ENCODE measurements at regions not wholly inside any gene's neighbourhood (a gene's known extent, or its start where the extent isn't known, plus 50 kb on each side); places are given as distances from the start of the nearest gene placed in this dataset.

DNA sequence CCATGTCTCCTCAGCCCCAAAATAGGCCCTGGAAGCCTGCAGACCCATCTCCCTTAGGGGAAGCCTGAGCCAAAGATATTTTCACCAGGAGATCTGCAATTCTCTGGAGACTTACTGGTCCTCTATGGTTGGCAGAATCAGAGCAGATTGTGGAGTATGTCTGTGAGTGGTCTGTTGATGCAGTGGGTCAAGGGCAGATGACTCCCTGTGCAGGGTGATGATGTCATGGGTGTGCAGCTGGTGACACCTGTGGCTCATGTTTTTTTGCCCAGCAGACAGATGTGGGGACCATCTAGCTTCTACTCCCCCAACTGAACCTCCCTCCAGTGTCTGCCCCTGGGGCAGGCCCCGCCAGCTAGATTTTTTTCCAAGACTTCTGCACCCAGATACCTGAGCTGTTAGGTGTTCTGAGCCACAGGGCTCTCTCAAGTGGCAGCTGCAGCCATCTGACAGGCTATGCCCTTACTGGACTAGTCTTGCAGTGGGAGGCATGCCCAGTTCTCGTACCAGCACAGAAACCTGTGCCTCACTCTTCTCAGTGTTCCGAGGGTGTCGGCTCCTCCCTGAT lies 558.7 kb upstream of the LRRTM1 start:
- no peak for DNase-seq

DNA sequence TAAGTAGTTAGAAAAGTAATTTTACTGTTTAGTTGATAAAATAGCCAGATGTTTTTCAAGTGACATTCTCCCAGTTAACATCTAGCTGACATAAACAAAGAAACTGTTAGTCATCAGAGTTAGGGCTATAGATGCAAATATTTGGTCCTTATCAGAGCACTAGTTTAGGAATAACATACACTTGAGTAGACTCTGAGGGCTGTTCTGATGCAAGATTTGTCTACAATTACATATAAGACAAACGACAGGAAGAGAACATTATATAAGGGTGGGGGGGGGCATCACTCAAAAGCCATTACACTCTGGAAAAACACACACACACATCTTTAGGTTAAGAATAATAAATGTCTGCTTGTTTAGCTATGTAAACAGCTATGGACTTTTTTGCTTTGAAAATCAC lies 554.4 kb upstream of the LRRTM1 start:
- DNase-seq, result no peak

DNA sequence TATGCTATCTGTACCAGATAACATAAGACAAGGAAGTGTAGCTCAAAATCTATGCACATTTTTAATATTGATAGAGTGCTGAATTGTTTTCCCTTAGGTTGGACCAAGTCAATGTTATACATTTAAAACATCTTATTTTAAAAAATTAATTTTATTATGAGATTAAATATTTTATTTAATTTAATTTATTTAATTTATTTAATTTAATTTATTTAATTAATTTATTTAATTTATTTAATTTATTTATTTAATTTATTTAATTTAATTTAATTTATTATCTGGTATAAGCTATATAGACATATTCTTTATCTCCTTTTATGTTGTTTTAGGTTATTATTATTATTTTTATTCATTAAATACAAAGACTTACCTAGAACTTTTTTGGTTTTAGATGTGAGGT lies 551.7 kb upstream of the LRRTM1 start:
- no peak for DNase-seq

DNA sequence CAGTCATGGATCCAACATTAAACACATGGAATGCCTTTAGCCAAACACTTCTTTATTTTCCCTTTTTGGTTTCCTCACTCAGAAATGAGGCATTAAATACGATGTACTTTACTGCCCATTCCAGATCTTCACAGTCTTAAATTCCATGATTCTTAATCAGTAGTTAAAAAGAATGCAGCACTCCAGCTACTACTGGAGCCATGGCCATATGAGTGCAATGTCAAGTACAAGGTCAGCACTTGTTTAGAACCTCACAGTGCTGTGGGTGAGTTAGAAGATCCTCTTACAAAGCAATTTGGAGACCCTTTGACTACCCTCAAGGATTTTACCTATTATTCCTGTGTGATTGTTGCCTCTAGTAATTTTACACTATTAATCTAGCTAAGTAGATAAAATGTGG lies 550.3 kb upstream of the LRRTM1 start:
- no peak for DNase-seq

DNA sequence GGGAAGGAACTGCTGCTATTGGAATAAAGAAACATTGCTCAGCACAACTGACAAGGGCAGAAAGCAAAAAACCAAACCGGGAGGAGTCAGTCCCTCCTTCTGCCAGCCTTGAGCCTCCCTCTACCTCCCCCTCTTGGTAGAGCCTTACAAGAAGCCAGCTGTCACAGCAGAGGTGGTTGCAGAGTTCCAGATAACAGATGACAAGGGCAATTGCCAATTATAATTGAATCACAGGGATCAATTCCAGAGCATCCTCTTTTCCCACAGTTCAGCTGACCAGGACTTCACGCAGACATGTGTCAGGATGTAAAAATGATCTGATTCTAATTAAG lies 548.2 kb upstream of the LRRTM1 start:
- DNase-seq, result no peak

DNA sequence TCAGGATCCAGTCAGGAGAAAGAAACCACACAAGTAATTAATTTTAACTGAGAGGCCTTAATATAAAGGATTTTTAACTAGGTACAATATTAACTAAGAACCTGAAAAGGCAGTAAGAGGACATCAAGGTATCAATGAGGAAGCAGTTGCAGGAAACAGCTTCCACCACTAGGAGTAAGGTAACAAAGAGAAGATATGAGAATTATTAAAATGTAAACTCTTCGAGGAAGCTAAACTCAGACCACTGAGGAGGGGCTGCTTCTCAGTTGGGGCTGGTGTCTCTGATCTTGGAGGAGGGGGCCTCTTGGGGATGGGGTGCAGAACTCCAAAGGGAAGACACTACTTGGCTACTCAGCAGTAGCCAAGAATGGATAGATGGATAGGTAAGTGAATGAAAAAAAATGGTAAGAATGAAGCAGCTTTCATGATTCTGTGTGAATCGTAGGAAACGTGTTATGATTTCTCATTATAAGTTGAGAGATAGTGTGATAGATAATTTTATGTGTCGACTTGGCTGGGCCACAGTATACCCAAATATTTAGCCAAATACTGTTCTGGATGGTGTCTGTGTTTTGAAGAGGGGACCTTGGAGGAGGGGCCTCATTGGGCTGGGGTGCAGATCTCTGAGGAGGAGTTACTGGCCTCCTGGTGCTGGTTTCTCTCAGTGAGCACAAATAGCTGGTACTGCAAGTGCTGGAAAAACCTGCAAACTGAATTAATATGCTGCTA lies 547.7 kb upstream of the LRRTM1 start:
- no peak for DNase-seq

DNA sequence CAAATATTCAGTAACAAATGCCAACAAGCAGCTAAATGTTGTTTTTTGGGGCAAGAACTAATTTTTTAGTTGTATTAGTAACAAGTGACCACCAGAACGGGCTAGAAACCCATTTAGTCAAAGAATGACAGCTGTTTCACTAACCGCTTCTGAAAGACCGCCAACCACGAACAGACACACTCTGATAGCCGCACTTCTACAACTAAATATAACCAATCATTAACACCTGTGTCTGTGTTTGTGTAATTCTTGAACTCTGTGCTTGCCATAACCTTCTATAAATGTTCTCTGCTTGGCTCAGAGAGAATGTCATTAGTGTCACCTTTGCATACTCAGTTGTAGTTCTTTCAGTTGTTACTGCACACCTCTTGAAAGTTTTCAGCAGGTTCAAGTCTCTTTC lies 526.3 kb upstream of the LRRTM1 start:
- no peak for DNase-seq

DNA sequence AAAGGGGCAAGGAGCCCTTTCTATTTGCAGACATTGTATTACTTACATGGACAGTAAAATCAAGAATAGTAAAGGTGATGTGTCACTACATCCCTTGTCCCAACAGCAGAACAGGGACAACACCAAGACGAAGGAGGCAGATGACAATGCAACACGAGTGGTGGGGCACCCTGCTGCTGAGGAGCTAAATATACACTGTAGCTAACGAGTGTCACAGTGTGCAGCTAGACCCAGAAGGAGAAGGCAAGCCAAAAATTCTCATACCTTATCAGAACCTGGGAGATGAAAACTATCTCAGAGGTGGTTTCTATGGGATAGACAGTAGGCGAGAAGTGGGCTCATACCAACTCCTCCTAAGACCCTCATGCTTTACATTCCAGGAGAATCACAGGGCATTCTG lies 518.4 kb upstream of the LRRTM1 start:
- no peak for DNase-seq

DNA sequence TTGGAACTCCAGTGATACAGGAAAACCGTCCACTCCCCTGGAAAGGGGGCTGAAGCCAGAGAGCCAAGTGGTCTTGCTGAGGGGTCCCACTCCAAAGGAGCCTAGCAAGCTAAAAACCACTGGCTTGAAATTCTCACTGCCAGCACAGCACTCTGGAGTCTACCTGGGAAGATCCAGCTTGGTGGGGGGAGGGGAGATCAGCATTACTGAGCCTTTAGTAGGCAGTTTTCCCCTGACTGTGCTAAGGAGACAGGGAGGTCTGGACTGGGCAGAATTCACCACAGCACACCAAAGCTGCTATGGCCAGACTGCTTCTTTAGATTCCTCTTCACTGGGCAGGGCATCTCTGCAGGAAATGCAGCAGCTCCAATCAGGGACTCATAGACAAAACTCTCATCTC lies 510.7 kb upstream of the LRRTM1 start:
- DNase-seq, result no peak

DNA sequence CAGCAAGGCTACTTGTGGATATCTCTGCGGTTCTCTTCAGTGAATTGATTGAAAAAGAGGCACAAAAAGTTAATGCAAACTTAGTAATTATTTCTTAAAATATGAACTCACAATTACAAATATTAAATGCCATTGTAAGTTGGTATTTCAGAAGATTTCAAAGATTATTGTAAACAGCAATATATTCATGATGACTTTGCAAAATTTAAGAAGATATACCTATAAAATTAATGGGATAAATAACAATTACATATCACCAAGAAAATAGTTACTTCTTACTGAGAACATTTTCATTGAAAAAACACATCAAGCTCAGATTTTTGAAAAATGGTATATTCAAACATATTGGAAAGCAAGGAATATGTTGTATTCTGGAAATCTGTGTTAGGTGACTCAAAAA lies 482.0 kb upstream of the LRRTM1 start:
- DNase-seq, result no peak

DNA sequence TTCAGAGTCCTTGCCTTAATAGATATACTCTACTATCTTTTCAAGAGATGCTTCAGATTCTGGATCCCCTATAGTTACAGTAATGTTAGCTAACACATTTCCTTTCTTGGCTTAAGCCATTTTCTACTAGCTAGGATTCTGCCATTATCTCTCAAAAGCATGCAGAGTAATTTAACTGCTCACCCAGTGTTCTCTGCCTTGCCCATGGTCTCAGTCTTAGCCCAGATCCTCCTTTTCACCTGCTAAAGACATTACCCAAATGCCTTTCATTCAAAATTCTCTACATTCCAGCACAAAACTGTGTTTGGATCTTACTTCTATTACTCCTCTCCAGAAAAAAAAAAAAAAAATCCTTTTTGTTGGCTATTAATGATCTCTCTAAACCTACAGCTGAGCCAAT lies 474.2 kb upstream of the LRRTM1 start:
- DNase-seq, result no peak

DNA sequence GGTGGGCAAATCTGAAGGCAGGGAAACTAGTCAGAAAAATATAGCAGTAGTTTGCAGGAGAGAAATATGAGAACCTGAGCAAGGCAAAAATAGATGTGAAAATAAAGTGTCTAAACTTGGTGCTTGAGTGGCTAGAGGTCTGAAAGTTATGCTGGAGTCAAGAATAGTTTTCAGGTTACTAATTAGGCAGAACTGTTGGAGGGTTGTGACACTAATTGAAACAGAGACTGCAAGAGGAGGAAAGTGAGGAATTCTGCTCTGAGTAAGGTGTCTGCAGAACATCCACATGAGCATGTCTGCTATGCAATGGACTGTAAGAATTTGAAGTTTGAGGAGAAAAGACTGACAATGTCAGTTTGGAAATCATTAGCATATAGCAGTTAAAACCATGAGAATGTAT lies 444.0 kb upstream of the LRRTM1 start:
- no peak for DNase-seq

DNA sequence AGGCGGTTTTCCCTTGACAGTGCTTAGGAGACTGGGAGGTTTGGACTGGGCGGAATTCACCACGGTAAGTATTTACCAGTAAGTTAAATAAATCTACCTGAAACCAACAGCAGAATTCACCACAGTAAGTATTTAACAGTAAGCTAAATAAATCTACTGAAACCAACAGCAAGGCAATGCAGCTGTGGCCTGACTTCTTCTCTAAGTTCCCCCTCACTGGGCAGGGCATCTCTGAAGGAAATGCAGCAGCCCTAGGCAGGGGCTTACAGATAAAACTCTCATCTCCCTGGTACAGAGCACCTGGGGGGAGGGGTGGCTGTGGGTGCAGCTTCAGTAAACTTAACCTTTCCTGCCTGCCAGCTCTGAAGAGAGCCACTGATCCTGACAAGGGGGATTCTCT lies 432.5 kb upstream of the LRRTM1 start:
- no peak for DNase-seq

DNA sequence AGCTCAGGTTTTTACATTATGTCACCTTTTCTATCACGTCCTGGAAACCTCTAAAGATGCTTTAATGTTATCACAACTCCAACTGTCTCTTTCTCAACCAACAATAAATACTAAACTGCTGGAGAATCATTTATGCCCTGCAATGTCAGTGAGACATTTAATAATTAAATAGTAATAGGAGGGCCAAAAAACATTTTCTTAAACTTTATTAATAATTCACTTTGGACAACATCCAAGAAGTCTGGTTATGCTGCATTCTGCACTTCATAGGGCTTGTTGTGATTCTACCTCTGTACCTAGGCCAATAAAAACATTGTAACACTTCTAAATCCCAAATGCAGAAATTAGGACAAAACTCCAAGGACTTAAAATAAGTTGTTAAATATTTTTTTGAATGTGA lies 420.4 kb upstream of the LRRTM1 start:
- DNase-seq, result no peak

DNA sequence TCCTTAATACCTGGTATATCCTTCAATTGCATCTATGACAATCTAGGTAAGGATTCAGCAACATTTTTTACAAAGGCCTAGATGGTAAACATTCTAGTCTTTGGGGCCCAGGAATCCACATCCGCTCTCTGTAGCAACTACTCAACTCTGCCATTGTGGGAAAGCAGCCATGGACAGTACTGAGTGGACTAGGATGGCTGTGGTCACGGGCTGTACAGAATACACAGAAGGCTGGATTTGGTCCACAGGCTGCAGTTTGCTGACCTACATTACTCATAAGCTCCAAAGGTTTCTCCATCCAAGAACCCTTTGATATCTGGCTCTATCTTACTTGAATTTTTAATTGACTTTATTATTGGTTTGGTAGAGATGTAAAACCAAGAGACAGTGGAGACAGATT lies 418.3 kb upstream of the LRRTM1 start:
- DNase-seq, result no peak

DNA sequence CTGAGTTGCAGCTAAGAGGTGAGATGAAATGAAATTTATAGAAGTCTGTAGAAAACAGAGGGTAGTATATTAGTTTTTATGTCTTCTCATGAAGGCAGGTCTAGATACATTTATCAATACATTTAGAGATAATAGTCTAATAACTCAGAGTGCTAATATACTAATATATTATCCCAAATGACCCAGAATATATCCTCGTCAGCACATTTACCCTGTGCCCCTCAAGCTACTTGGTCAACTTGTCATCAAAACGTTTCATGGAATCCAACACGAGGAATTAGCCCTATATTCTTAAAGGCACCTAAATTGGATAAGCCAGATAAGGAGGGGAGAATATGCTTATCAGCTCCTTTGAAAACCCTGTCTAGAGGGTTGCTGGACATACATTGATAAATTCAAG lies 415.1 kb upstream of the LRRTM1 start:
- DNase-seq, result no peak

DNA sequence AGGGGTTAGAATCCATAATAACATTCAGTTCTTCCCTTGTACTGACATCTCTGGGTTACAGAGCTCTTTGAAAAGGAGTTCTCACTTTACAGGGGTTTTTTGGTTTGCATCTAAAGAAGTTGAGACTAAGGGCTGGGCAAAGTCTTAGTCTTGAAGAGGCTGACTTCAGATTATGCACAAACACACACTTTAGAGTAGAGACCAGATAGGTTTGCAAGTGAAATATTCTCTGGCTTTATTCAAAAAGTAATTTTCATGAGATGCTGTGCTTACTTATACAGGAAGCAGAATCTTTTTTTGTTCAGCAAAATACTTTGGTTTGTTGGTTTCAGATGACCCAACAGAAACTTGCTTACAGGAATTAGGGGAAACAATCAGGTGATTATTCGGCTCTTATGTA lies 410.9 kb upstream of the LRRTM1 start:
- no peak for DNase-seq

DNA sequence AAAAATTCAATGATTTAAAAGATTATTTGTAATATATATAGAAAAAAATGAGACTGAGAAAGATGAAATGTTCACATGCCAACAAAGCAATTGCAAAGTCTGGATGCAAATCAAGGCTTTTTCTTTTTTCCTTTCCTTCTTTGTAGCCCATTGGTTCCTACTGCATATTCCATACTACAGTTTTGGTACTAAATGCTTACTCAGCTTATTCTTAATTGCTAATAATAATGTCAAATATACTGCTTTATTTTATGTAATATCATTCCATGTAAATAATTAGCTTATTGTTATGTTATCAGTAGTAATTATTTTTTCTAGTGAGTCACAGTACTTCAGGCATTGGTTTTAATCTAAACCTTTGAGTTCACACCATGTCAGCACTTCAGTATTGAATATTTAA lies 407.4 kb upstream of the LRRTM1 start:
- no peak for DNase-seq

DNA sequence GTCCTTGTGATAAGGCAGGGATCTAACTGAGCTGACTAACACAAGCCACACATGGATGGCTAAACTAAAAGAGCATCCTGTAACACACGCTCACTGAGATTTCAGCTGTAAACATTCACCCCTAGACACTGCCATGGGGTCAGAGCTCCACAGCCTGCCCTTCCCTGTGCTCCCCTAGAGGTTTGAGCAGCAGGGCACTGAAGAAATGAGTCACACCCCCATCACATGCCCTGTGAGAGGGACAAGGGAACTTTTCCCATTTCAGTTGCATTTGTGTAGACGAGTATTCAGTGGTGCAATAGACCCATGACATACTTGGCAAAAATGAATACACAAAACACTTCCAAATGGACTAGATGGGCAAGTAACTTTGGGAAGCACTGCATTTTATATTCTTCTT lies 402.4 kb upstream of the LRRTM1 start:
- no peak for DNase-seq

DNA sequence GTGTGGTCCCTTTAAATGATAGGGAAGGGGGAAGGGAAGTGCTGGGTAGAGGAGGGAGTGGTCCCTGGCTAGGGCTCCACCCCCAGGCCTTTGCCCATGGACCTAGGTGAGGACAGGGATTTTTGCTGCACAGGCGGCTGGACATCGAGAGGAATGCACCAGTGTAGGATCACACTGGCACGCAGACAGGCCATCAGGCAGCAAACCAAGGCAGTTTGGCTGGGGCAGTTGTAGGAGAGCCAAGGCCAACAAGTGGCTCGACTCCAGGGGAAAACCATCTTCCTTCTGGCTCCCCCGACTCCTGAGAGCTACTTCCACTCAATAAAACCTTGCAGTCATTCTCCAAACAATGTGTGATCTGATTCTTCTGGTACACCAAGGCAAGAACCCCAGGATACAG lies 402.0 kb upstream of the LRRTM1 start:
- no peak for DNase-seq

DNA sequence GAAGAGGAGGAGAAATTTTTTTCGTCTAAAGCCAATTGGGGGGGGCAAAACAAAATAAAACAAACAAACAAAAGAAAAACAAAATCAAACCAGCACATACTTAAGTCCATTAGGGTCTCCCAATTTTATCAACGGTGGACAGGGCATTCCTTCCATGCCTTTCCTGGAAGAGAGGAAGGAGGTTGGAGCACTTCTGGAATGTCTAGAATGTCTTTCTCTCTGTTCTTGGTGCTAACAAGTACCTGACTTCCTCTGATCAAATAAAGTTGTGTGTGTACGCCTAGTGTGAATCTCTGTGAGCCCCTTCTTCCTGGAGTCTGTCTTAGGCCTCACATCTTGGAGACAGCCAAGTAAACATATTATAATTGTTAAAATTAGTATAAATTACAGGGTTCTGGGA lies 399.0 kb upstream of the LRRTM1 start:
- no peak for DNase-seq

DNA sequence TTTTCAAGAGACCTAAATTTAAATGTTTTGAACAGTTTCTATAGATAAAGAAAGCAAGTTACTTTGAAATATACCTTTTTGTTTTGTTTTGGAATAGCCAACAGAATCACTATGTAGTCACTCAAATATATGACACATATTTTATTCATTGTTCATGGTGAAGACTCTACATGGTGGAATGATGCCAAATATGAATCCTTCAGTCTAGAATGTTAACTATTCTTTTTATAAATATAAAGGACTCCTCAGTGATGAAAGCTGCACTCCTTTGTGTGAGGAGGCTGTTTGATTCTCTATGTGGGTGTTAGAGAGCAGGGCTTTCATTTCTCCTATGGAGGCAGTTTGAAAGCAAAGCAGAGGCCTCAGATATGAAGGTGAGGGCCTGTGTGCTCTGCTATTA lies 396.4 kb upstream of the LRRTM1 start:
- DNase-seq, result no peak

All from NCI-H1417 (cell line).